Gastroesophageal sphincter (tissue), 3 donors: ENCODE measurements at regions not wholly inside any gene's neighbourhood (a gene's known extent, or its start where the extent isn't known, plus 50 kb on each side); places are given as distances from the start of the nearest gene placed in this dataset.

ENCODE experiments used
- EP300 ChIP-seq: sonication (generic); formaldehyde crosslinking; IDR thresholded peaks from one replicate; pipeline ENCODE4 v1.6.1; 2017; ENCODE audit warnings: antibody characterized with exemption, mild to moderate bottlenecking
- POLR2A ChIP-seq, 2 donors: fragments of 450-650 bp; IDR thresholded peaks; one replicate each; pipeline ENCODE4 v1.6.1; 2017; ENCODE audit warnings: antibody characterized with exemption in 2 of 2, mild to moderate bottlenecking in 2 of 2, moderate library complexity in 1 of 2
- TF ChIP-seq, protein P1 (sequence below), 4 experiments: fragments of 200-600 bp in 2 of 4; fragments of 450-650 bp in 2 of 4; sonication (generic) in 1 of 4; IDR thresholded peaks; one replicate each; pipeline ENCODE4 v1.5.1; 2017 to 2019; ENCODE audit warnings: antibody characterized with exemption in 4 of 4, mild to moderate bottlenecking in 2 of 4, moderate library complexity in 2 of 4

- TF ChIP-seq EP300 (no peak), POLR2A (IDR thresholded peaks at IDR 0.05) (no peak)
- TF ChIP-seq, protein P1, sequence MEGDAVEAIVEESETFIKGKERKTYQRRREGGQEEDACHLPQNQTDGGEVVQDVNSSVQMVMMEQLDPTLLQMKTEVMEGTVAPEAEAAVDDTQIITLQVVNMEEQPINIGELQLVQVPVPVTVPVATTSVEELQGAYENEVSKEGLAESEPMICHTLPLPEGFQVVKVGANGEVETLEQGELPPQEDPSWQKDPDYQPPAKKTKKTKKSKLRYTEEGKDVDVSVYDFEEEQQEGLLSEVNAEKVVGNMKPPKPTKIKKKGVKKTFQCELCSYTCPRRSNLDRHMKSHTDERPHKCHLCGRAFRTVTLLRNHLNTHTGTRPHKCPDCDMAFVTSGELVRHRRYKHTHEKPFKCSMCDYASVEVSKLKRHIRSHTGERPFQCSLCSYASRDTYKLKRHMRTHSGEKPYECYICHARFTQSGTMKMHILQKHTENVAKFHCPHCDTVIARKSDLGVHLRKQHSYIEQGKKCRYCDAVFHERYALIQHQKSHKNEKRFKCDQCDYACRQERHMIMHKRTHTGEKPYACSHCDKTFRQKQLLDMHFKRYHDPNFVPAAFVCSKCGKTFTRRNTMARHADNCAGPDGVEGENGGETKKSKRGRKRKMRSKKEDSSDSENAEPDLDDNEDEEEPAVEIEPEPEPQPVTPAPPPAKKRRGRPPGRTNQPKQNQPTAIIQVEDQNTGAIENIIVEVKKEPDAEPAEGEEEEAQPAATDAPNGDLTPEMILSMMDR (IDR thresholded peaks at IDR 0.05) = no peak
Observed at GRCh38 chr12:112705037-112705632, 86.4 kb upstream of the RPH3A start.
